Dermis microvascular lymphatic vessel endothelial cell (primary cell): ENCODE measurements at regions not wholly inside any gene's neighbourhood (a gene's known extent, or its start where the extent isn't known, plus 50 kb on each side); places are given as distances from the start of the nearest gene placed in this dataset.
"Not testable (repeated sequence)": the region's sequence is repeated elsewhere in the genome, so short reads cannot be mapped to it uniquely, and the experiment has no call there.

Experiments
- DNase-seq, 2 donors: peaks; one replicate each; pipeline versions ENCODE4 v3.0.0 to v3.0.0-alpha.2; 2010; ENCODE audit warnings: low read depth in 2 of 2

DNA sequence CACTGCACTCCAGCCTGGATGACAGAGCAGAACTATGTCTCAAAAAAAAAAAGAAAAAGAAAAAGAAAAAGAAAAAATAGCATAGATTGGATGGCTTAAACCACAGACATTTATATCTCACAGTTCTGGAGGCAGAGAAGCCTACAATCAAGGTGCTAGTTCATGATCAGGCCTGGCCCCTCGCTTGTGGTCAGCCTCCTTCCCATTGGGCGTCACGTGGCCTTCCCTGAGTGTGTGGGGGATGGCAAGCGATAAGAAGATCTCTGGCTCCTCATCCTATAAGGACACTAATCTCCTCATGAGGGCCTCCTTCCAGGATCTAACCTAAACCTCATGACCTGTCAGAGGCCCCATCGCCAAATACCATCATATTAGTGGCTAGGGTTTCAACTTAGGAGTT, 320.2 kb upstream of the SPATA31A3 start:
- not testable (repeated sequence) for DNase-seq

DNA sequence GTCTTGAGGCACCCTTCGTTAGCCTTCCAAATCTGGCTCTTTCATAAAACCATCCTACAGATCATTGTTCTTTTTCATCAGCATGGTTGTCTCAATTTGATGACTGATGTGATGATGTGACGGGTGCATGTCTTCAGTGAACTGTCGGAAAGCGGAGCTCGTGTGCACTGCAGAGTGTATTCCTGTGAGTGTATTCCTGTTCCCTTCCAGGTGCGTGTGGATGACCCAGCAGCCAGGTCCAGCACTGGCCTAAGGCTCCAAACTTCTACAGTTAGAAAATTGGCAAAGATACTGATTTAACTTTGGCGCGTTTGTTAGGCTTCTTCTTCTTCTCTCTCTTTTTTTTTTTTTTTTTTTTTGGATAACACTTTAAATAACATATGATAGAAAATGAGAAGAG, 314.8 kb upstream of the SPATA31A3 start:
- DNase-seq: not testable (repeated sequence)

DNA sequence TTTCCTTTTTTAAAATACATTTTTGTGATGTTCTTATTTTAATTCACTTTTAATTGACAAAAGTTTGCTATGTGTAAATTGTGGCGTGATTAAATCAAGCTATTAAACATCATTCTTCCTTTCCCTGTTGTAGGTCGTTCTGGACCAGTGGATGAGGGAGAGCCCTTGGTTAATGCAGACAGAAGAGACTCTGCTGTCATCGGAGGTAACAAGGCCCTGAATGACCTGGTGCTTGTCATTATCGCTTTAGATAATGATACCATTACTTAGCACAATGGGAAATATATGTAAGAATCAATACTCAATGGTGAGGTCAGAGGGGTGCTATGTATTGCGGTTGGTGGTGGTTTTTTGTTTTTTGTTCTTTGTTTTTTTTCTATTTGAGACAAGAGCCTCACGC, 296.4 kb upstream of the SPATA31A3 start:
- not testable (repeated sequence) for DNase-seq

DNA sequence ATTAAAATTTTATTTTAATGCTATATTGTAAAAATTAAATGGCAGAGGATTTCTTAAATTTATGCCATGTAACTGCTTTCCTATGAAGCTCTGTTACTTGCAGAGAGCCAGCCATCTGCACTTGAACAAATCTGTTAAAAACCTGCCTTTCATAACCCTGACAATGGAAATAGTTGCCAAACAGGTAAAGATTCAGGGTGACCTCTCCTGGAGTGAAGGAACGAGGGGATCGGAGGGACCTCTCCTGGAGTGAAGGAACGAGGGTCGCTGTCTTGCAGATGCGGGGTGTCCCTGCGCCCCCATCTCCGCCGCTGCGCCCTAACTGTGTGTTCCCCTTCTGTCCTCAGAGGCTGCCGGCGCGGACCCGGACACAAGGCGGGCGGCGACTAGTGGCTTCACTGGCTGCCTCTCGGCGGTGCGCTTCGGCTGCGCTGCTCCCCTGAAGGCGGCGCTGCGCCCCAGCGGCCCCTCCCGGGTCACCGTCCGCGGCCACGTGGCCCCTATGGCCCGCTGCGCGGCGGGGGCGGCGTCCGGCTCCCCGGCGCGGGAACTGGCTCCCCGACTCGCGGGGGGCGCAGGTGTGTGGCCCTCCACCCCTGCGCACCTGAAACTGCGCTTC, 295.9 kb upstream of the SPATA31A3 start:
- not testable (repeated sequence) for DNase-seq

DNA sequence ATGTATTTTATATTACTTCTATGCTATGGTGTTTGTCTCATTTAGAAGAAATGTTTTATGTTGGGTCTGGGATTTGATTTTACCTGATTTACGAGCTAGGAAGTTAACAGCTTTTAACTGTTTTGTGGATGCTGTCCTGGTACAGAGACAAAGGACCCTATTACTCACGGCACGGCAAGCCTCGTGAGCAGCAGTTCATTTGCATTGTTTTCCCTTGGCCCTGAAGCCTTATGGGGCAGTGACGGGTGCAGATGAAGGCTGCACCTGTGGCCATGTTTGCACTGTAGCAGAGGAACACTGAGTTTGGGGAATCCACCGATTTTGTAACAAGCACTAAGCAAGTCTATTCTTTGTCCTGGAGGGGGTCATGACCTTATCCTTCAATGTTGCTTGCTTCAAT, 291.9 kb upstream of the SPATA31A3 start:
- DNase-seq: not testable (repeated sequence)

DNA sequence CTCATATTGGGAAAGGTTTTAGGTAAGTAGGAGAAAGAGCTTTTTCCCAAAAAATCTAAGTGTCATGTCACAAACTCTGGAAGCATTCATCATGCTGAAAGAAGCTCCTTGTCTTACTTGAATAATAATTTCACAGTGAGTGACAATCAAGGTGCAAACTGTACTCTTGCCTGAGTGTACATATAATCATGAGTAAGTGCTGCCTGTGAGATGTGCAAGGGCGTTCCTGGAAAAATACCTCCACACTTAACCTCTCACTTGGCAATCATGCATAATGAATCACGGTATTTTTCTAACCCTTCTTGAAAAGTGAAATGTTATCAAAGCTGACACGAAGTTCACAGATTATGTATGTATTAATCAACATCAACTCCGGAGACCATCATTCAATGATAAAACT, 289.2 kb upstream of the SPATA31A3 start:
- not testable (repeated sequence) for DNase-seq

DNA sequence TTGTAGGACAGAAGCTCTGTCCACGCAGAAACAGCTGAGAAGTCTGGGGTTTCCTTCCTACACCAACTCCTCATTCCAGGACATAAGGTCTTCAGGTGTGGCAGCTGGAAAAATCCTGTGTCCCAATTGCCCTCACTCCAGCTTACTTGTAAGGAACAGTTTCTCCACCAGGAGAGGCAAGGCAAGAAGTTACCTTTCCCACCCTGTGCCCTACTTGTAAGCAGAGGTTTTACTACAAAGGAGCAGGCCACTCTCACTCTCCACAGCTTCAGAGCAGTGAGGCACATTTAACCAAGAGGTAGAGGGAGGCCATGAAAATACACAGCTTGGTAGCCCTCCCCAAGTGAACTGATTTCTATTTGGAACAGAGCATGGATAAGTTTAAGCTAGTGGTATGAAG, 277.3 kb upstream of the SPATA31A3 start:
- not testable (repeated sequence) for DNase-seq

DNA sequence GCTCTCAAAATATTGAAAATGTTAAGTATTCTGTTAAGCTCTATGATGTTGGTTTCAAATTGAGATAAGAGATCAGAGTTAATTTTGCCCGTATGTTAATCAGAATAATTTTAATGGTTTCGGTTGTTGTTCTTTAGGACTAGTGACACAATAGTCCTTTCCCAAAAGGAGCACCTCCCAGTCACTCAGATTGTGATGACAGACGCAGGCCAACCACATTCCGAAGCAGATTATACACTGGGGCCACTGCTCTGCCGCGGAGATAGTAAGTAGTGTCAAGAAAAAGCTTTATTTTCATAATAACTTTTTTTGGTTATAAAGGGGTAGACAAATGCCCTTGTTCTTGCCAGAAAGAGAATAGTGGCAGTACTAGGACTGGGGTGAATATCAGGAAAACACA, 265.5 kb upstream of the SPATA31A3 start:
- not testable (repeated sequence) for DNase-seq

DNA sequence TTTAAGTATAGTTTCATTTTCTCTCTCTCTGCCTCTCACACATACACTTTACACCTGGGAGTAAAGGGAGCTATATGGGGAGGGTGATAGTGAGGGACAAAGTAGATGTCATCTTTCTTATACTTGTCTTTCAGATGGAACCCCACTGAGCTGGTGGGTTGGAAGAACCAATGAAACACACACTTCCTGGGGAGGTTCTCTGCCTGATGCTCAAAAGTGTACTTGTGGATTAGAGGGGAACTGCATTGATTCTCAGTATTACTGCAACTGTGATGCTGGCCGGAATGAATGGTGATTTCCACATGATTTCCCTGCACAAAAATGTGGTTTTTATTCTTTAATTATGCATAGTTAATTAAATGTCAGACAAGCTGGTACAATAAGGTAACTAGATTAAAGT, 256.6 kb upstream of the SPATA31A3 start:
- DNase-seq: not testable (repeated sequence)

DNA sequence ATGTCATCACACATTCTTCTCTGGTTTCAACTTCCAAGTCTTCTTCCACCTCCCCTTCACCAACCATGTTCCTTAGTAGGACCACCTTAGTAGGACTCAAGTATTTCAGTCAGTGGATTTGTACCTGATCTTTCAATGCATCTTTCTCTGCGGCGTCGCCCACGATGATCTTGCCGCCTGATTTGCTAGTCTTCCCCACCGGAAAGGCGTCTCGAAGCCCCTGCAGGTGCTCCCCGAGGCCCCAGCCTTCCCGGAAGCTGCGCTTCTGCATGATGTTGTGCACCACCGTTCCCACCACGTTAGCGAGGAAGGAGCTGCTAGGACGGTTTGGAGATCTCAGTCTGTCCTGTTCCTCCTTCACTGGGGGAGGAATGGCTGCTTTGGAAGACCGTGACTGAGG, 219.7 kb upstream of the SPATA31A3 start:
- not testable (repeated sequence) for DNase-seq

DNA sequence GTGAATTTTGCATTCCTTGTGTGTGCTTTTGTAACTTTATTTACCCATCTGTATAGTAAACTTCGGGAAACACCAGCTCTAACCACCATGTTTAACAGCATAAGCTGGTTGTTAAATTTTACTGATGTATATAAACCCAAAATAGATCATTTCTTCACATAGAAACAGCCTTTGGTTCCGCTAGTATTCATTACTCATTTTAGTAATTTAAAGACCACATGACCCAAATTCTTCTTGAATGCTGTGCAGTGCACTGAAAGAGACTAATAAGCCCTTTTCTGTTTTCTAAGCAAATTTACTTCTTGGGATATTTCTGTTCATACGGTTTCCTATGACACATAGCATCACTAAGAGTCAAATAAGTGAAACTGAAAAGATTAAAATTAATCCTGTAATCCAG, 218.5 kb upstream of the SPATA31A3 start:
- not testable (repeated sequence) for DNase-seq

DNA sequence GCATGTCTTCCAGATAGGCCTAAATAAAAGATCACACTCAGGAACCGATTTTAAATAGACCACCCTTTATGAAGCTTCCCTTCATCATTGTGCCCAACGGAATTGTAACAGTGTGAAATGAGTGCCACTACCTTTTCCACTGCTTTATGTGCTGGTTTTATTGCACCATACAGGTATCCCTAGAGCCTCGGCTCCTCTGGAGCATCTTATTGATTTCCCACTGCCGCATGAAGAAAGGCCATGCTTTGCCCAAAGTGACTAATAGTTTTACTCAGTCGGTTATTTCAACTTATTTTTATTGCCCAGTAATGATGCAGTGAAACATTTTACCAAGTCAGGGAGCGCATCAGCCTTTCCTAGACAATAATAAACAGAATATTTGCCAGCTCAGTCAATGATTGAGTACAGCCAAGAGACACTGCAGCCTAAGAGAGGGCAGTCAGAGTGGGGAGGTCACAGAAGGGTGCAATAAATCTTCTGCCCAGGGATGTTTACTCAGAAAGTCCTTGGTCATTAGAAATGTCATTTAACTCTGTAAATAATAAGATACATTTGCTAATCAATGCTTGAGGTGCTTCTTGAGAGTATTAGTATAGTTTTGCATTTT, 216.6 kb upstream of the SPATA31A3 start:
- not testable (repeated sequence) for DNase-seq

DNA sequence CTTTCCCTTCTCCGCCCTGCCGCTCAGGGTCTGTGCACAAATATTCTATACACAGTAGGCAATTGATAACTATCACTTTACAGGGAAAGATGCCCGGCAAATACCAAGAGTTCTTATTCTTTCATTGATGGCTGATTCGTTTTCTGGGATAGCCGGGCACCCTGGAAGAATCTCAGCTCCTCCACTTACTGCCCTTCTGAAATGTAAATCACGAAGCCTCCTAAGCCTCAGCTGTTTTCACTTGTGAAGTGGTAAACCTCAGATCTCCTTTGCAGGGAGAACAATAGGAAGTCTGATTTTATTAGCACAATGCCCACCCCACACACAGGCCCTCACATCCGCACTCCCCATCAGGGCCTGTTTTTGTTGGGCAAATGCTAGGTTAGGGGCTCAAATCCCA, 203.8 kb upstream of the SPATA31A3 start:
- DNase-seq: not testable (repeated sequence)

DNA sequence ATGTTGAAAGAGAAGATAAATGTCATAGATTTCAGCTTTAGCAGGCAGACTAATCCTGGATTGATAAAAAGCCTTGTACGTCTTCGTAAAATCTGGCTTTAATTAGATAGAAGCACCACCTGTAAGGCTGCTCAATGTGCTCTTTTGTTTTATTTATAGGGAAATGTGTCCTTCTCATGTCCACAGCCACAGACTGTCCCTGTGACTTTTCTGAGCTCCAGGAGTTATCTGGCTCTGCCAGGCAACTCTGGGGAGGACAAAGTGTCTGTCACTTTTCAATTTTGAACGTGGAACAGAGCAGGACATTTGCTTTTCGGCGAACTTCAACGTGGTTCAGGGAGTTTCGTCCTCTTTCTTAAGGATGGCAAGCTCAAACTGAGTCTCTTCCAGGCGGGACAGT, 203.0 kb upstream of the SPATA31A3 start:
- DNase-seq: not testable (repeated sequence)

DNA sequence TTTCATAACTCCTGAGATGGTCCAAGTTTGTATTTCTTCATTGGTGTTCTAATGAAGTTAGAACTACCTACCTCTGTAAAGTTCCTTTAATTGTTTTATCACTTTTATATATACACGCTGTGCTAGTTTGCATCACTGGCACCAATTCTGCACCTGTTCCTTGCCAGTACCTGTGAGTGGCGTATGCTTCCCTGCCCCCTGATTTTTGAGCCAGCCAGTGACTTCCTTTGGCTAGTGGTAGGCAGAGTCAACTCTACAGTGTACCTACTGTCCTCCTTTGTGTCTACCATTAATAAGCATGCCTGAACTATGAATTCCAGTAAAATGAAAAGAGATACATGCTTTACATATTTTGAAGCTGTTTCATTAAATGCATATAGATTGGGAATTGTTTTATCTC, 186.8 kb upstream of the SPATA31A3 start:
- not testable (repeated sequence) for DNase-seq

DNA sequence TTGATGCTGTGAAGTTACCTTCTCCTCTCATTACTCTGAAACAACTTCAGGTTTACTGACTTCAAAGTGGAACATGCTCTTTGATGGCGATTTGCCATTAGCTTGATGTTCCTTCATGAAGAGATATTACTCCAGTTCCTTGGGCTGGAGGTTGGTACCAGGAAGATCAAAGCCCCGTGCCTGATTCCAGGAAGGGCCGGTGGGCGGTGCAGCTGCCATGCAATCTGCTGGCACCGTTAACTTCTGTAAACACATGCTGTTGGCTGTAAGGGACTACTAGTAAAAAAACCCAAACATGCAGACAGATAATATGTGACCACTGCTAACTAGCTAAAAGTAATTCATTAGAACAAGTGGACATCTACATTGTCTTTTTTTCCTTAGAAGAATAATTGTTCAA, 182.8 kb upstream of the SPATA31A3 start:
- not testable (repeated sequence) for DNase-seq

DNA sequence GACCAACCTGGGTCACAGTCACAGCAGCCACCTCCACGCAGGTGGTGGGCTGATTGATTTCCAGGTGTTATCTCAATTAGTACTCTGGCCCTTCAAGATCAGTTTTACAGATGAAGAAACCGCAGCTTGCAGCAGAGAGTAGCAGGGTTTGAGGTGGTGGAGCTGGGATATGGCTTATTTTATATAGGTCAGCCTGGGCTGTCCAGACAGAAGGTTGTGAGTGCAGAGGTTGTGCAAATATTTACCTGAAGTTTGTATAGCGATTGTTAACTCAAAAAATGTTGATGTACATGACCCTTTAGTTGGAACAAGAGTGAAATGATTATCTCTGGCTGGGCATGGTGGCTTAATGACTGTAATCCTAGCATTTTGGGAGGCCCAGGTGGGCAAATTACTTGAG, 179.4 kb upstream of the SPATA31A3 start:
- DNase-seq: not testable (repeated sequence)

DNA sequence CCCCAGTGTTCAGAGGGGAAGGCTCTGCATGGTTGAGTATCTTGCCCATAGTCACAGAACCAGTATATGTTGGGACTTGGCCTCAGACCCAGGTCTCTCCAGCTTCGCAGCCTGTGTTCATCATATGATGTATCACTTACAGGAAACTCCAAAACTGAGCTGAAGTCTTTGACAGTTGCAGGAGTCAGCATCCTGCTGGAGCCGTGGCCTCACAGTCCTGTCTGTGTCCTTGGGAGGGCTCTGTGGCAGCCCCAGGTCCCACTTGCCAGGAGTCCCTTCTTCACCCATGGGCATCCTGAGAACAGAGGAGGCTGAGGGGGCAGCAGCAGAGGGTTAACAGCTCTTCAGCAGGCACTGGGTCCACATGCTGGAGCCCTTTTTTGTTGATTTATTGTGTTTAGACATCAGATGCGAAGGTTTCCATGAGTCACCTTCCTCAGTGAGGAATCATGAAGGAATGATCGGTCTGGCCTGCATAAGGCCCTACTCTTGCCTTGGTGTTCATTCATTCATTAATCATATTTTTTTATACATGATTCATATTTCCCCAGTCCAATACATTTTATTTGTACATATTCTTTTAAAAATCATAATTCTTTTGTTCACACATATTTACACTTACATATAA, 176.3 kb upstream of the SPATA31A3 start:
- not testable (repeated sequence) for DNase-seq

DNA sequence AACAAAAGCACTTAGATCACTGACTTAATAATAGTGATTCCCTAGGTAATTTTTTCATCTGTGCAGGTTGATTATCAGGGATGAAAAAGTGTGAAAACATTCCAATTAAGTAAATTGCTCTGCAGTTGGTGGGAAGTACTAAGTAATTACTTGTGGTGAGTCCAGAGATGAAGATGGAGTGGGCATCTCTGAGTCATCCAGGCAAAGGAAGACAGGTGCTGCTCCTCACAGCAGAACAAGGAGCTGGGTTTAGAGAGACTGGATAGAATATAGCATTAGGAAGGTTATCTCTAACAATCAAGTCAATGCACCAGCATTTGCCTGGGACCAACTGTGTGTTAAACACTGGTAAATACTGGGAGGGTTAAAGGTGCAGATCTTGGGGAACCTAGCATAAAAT, 174.0 kb upstream of the SPATA31A3 start:
- not testable (repeated sequence) for DNase-seq

DNA sequence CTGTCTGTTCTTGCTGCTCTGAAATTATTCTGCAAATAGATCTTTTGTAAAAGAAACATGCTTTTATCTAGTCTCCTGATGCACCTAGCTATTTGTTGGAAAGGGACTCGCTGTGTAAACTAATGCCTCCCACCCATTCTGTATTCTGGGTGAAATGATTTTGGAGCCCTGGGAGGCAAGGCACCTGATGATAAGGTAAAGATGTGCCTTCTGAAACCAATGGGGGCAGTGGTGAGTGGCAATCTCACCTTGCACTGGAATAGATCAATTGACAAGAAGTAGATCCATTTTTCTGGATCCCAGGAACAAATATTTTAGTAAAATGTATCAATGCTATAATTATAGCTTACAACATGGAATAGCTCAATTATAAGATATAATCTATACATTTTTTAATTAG, 170.5 kb upstream of the SPATA31A3 start:
- not testable (repeated sequence) for DNase-seq

DNA sequence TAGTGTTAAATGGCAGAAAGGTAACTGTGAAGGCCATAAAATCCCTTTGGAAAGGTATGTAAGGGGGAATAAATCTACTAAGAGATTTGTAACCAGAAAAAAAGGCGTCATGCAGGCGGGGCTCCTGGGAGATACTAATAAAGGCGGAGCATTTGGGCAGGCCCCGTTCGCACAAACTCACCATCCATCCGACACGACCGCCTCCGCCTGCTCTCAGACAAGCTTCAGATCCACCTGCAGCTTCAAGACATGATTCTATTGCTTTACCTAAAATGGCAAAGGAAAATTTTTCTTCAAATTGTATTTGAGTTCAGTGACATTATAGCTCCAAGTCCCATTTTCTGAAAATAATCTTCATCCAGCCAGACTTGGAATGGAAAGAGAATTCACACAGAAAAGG, 162.9 kb upstream of the SPATA31A3 start:
- DNase-seq: not testable (repeated sequence)

DNA sequence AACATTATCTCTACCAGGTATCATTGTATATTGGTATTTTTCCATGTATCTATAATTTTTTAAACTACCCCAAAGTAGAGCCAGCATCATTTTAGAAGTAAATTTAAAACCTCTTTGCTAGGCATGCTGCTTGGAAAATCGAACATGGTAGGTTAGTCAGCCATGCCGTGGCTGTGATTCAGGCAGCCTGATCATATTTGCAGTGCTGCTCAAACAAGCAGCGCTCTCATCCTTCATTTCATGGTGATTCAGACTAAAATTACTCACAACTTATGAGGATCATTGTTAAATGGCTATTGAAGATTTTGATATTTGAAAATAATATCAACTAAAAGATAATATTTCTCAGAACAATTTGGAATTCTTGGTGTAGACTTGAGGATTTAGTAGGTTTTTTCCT, 161.2 kb upstream of the SPATA31A3 start:
- not testable (repeated sequence) for DNase-seq
